Ishikawa (cell line): ENCODE measurements at regions not wholly inside any gene's neighbourhood (a gene's known extent, or its start where the extent isn't known, plus 50 kb on each side); places are given as distances from the start of the nearest gene placed in this dataset.

ENCODE experiments used
- CEBPB ChIP-seq: IDR thresholded peaks from 2 replicates; pipeline ENCODE4 v1.6.1; 2012
- EGR1 ChIP-seq: IDR thresholded peaks from 2 replicates; pipeline ENCODE4 v1.6.1; 2012
- TCF12 ChIP-seq: IDR thresholded peaks from 2 replicates; pipeline ENCODE4 v1.6.1; 2012; ENCODE audit warnings: low read depth
- TF ChIP-seq, protein P1 (sequence below): IDR thresholded peaks from 2 replicates; pipeline ENCODE4 v1.6.1; 2012
- TF ChIP-seq, protein P2 (sequence below): IDR thresholded peaks from 2 replicates; pipeline ENCODE4 v1.6.1; 2012
- TF ChIP-seq, protein P3 (sequence below): IDR thresholded peaks from 2 replicates; pipeline ENCODE4 v1.6.1; 2012; ENCODE audit warnings: low read depth, mild to moderate bottlenecking

DNA sequence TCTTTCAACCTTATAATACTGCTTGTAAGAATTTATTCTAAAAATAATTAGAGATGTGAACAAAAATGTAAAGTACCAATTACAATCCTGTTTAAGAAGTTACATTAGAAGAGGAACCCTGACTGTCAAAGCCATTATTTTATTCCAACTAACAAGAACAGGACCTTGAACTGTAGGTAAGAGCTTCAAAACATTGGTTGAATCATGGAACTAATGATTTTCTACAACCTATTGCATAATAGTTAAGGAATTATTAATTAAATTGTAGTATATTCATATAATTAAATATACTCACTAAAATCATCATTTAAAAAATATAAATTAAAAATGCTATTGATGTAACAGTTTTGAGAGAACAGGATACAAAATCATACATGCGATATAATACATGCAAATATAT, 649.4 kb upstream of the KIRREL3 start:
- TF ChIP-seq, protein P1, sequence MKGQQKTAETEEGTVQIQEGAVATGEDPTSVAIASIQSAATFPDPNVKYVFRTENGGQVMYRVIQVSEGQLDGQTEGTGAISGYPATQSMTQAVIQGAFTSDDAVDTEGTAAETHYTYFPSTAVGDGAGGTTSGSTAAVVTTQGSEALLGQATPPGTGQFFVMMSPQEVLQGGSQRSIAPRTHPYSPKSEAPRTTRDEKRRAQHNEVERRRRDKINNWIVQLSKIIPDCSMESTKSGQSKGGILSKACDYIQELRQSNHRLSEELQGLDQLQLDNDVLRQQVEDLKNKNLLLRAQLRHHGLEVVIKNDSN, result no peak
- TF ChIP-seq TCF12, result no peak
- TF ChIP-seq CEBPB, result no peak
- TF ChIP-seq, protein P2, sequence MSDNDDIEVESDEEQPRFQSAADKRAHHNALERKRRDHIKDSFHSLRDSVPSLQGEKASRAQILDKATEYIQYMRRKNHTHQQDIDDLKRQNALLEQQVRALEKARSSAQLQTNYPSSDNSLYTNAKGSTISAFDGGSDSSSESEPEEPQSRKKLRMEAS, result no peak
- no peak for TF ChIP-seq EGR1
- TF ChIP-seq, protein P3, sequence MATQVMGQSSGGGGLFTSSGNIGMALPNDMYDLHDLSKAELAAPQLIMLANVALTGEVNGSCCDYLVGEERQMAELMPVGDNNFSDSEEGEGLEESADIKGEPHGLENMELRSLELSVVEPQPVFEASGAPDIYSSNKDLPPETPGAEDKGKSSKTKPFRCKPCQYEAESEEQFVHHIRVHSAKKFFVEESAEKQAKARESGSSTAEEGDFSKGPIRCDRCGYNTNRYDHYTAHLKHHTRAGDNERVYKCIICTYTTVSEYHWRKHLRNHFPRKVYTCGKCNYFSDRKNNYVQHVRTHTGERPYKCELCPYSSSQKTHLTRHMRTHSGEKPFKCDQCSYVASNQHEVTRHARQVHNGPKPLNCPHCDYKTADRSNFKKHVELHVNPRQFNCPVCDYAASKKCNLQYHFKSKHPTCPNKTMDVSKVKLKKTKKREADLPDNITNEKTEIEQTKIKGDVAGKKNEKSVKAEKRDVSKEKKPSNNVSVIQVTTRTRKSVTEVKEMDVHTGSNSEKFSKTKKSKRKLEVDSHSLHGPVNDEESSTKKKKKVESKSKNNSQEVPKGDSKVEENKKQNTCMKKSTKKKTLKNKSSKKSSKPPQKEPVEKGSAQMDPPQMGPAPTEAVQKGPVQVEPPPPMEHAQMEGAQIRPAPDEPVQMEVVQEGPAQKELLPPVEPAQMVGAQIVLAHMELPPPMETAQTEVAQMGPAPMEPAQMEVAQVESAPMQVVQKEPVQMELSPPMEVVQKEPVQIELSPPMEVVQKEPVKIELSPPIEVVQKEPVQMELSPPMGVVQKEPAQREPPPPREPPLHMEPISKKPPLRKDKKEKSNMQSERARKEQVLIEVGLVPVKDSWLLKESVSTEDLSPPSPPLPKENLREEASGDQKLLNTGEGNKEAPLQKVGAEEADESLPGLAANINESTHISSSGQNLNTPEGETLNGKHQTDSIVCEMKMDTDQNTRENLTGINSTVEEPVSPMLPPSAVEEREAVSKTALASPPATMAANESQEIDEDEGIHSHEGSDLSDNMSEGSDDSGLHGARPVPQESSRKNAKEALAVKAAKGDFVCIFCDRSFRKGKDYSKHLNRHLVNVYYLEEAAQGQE, result no peak
